Muscle layer of colon (tissue), 2 donors: ENCODE measurements at regions not wholly inside any gene's neighbourhood (a gene's known extent, or its start where the extent isn't known, plus 50 kb on each side); places are given as distances from the start of the nearest gene placed in this dataset.

ENCODE experiments used
- H3K27ac ChIP-seq: one replicate; pipeline ENCODE4 v1.7.0; 2013; ENCODE audit warnings: low read depth, mild to moderate bottlenecking, low read length, moderate library complexity
- H3K27me3 ChIP-seq, 2 donors: one replicate each; pipeline ENCODE4 v1.7.0; 2013; ENCODE audit warnings: low read length in 2 of 2, mild to moderate bottlenecking in 2 of 2; ENCODE audit not compliant: insufficient read depth in 2 of 2, control insufficient read depth in 1 of 2
- H3K36me3 ChIP-seq: one replicate; pipeline ENCODE4 v1.7.0; 2013; ENCODE audit warnings: mild to moderate bottlenecking, low read length; ENCODE audit not compliant: insufficient read depth
- H3K4me1 ChIP-seq: one replicate; pipeline ENCODE4 v1.7.0; 2013; ENCODE audit warnings: mild to moderate bottlenecking, low read length; ENCODE audit not compliant: insufficient read depth
- H3K4me3 ChIP-seq, 2 donors: one replicate each; pipeline ENCODE4 v1.7.0; 2013; ENCODE audit warnings: low read length in 2 of 2, low read depth in 1 of 2, mild to moderate bottlenecking in 1 of 2, moderate library complexity in 1 of 2
- H3K9ac ChIP-seq: one replicate; pipeline ENCODE4 v1.7.0; 2013; ENCODE audit warnings: low read length
- H3K9me3 ChIP-seq: one replicate; pipeline ENCODE4 v1.7.0; 2013; ENCODE audit warnings: mild to moderate bottlenecking, low read length
- donor health status: abdominal sarcoma.
- donor health status: Adenocarcinoma of cecum.

- Histone ChIP-seq H3K9me3 (no peaks in the 10 kb centered on the region), H3K4me1 (peaks cover 2% of the 10 kb centered on the region), H3K4me3 (no peak overlapping the region), H3K27ac (no peak overlapping the region), H3K36me3 (no peaks in the 10 kb centered on the region), H3K9ac (no peak overlapping the region), H3K27me3 (peaks cover 0 to 7% of the 10 kb centered on the region in 2 donors)
Measured at GRCh38 chrX:40304115-40304514, 206.4 kb upstream of the BCOR start.

DNA sequence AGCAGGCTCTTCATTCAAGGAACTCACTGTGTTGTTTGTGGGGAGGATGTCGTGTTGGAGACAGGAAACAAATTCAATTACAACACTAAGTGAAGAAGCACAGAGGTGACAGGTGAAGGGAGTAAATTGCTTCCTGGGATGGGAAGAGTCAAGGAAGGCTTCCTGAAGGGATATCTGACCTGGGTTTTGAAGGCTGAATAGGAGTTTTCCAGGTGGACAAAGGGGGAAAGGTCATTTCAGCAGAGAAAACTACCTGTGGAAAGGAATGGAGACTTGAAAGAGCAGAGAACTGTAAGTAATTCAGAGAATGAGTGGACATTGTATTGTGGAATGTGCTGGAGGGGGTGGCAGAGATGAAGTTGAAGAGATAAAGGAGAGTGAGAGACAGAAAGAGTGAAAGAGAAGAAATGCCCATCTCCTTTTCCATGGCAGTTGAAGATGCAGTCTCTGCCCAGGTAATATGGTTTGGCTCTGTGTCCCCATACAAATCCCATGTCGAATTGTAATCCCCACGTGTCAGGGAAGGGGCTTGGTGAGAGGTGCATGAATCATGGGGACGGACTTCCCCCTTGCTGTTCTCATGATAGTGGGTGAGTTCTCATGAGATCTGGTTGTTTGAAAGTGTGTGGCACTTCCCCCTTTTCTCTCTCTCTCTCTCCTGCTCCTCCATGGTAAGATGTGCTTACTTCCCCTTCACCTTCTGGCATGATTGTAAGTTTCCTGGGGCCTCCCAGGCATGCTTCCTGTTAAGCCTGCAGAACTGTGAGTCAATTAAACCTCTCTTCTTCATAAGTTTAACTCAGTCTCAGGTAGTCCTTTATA, 205.7 kb upstream of the BCOR start:
- H3K27me3 ChIP-seq, result peaks cover 0 to 8% of the 10 kb centered on the region in 2 donors
- no peak overlapping the region for H3K9ac ChIP-seq
- H3K4me1 ChIP-seq, result peaks cover 3% of the 10 kb centered on the region
- H3K4me3 ChIP-seq, result no peak overlapping the region
- H3K9me3 ChIP-seq, result no peaks in the 10 kb centered on the region
- H3K36me3 ChIP-seq, result no peaks in the 10 kb centered on the region
- H3K27ac ChIP-seq, result no peak overlapping the region

DNA sequence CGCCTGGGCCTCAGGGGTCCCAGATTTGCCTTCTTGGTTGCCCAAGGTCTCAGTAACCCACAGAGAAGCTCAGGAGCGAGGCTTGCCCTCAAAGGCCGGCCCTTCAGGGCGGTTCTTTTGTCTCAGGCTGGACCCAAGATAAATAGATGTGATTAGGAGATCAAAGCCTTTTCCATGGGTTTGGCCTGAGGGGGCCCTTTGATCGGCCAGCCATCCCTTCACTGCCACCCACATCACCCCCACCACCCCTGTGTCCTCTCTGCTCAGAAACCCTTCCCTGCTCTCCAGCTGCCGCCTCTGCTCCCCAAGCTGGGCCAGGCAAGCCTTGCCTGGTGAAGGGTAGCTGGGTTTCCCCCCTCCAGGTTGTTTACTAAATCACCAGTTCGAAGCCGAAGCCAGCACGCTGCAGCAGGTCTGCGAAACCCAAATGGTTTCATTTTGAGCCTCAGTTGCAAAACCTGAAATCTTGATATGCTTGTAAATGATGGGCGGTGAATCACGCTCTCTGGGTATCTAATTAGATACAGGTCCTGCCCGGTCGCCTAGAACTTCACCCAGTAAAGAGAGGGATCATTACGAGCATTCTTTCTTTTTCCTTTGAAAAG, 202.6 kb upstream of the BCOR start:
- H3K9ac ChIP-seq, result no peak overlapping the region
- H3K36me3 ChIP-seq, result no peaks in the 10 kb centered on the region
- peaks cover 3% of the 10 kb centered on the region for H3K4me1 ChIP-seq
- no peaks in the 10 kb centered on the region for H3K9me3 ChIP-seq
- H3K4me3 ChIP-seq, result no peak overlapping the region
- H3K27ac ChIP-seq, result no peak overlapping the region
- peaks cover 0 to 8% of the 10 kb centered on the region in 2 donors for H3K27me3 ChIP-seq

DNA sequence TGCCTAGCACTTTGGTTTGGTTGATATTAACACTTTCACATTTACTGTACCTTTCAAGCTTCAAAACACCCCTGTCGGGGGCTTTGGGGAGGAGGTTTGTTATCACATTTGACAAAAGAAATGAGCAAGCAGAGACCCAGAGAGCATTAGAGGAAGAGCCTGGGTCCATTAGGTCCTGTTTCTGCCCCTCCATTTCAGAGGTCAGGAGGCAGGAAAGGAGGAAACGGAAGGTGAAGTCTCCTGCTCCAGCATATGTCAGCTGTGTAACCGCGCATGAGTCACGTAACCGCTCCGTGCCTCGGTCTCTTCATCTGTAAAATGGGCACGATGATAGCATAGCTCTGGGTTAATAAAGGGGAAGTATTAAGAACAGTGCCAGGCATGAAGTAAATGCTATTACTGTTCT, 201.9 kb upstream of the BCOR start:
- peaks cover 3% of the 10 kb centered on the region for H3K4me1 ChIP-seq
- H3K9me3 ChIP-seq, result no peaks in the 10 kb centered on the region
- H3K9ac ChIP-seq, result no peak overlapping the region
- no peaks in the 10 kb centered on the region for H3K36me3 ChIP-seq
- peaks cover 0 to 8% of the 10 kb centered on the region in 2 donors for H3K27me3 ChIP-seq
- H3K27ac ChIP-seq, result no peak overlapping the region
- no peak overlapping the region for H3K4me3 ChIP-seq

DNA sequence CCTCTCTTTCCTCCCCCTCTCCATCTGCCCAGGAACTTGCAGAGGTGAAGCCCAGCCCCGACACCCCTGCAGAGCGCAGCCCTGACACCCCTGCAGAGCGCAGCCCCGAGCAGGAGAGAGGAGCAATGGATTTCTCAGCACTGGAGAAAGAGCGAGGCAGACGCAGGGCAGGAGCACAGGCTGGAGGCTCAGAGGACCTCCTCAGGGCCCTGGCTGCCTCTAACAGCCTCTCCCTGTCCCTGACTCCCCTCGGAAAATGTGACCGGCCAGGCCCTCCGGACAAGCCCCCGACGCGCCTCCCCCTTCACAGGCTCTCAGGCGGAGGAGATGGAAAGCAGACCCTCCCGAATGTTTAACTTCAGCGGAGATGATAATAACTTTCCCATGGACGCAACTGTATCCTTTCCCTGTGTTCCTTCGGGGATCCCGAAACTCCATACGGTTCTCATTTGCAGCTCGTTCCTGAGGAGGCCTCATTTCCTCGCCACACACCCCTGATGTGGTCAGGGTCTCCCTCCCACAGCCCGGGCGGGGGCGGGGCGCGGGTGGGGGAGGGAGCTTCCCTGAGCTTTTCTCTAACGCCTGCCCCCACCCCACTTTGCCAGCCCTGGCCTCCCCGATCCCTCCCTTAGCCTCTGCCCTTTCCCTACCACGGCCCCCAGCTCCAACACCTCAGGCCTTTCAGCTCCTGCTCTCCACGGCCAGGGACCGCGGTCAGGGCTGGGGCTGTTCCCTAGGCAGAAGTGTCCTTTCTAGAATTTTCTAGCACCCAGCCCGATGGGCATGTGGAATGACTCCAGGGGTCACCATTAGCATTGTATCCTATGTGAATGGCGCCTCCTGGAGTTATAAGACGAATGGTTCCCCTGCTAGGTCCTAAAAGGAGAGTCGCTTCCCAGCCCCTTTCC, 201.1 kb upstream of the BCOR start:
- Histone ChIP-seq H3K9me3 (no peaks in the 10 kb centered on the region), H3K27ac (no peak overlapping the region), H3K4me3 (no peak overlapping the region), H3K4me1 (peaks cover 3% of the 10 kb centered on the region), H3K27me3 (peaks cover 0 to 8% of the 10 kb centered on the region in 2 donors), H3K36me3 (no peaks in the 10 kb centered on the region), H3K9ac (no peak overlapping the region)

GRCh38 chrX:40298069-40298468, 200.3 kb upstream of the BCOR start:
- Histone ChIP-seq H3K27ac (no peak overlapping the region), H3K27me3 (peaks cover 0 to 8% of the 10 kb centered on the region in 2 donors)

GRCh38 chrX:40291553-40291952, 193.8 kb upstream of the BCOR start:
- H3K9me3 ChIP-seq, result peaks cover 4% of the 10 kb centered on the region
- H3K4me3 ChIP-seq, result no peak overlapping the region

More at GRCh38 chrX:40298069-40298468, 200.3 kb upstream of the BCOR start:
- H3K4me1 ChIP-seq, result peaks cover 3% of the 10 kb centered on the region
- H3K4me3 ChIP-seq, result no peak overlapping the region
- no peak overlapping the region for H3K9ac ChIP-seq
- no peaks in the 10 kb centered on the region for H3K9me3 ChIP-seq
- no peaks in the 10 kb centered on the region for H3K36me3 ChIP-seq

GRCh38 chrX:40290517-40290916, 192.8 kb upstream of the BCOR start:
- no peaks in the 10 kb centered on the region for H3K36me3 ChIP-seq
- H3K4me1 ChIP-seq, result no peaks in the 10 kb centered on the region
- no peak overlapping the region for H3K9ac ChIP-seq
- no peaks in the 10 kb centered on the region for H3K27me3 ChIP-seq
- H3K27ac ChIP-seq, result no peak overlapping the region
- H3K9me3 ChIP-seq, result peaks cover 4% of the 10 kb centered on the region
- no peak overlapping the region for H3K4me3 ChIP-seq

More at GRCh38 chrX:40291553-40291952, 193.8 kb upstream of the BCOR start:
- H3K9ac ChIP-seq, result no peak overlapping the region
- no peaks in the 10 kb centered on the region for H3K36me3 ChIP-seq
- H3K4me1 ChIP-seq, result no peaks in the 10 kb centered on the region
- H3K27ac ChIP-seq, result no peak overlapping the region
- H3K27me3 ChIP-seq, result no peaks in the 10 kb centered on the region

DNA sequence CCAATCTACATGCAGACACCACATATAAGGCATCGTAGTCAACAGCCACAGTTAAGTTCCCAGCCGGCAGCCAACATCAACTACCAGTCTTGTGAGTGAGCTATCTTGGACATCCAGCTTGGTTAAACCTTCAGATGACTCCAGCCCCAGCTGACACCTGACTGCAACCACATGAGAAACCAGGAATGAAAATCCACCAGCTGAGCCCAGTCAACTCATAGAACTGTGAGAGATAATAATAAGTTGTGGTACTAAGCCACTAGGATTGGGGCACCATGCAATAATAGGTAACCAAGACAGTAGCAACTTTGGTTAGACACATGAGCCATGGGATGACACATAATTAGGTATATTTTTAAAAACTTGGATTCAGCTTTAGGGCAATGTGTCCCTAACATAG, 188.1 kb upstream of the BCOR start:
- Histone ChIP-seq H3K27me3 (no peaks in the 10 kb centered on the region), H3K4me3 (no peak overlapping the region), H3K36me3 (no peaks in the 10 kb centered on the region), H3K27ac (no peak overlapping the region), H3K4me1 (peaks cover 5% of the 10 kb centered on the region), H3K9ac (no peak overlapping the region), H3K9me3 (peaks cover 4% of the 10 kb centered on the region)

DNA sequence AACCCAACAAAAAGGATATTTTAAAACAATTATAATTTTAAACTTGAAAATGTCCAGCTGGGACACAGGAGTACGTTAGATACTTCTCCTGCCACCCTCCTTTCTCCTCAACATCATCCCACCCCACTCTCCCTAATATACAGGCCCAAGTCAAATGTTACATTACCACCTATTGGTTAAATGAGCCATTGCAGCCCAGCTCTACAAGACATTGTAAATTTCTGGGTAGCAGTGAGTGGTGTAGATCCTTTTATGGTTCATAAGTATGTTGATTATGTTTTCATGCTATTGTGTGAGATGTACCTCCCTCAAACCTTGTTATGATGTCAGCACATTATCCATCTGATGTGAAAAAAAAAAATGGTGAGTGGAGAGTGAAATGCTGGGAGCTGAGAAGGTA, 187.1 kb upstream of the BCOR start:
- Histone ChIP-seq H3K27me3 (no peaks in the 10 kb centered on the region), H3K36me3 (no peaks in the 10 kb centered on the region), H3K9me3 (peaks cover 2% of the 10 kb centered on the region), H3K4me3 (no peak overlapping the region), H3K27ac (no peak overlapping the region), H3K4me1 (peaks cover 5% of the 10 kb centered on the region), H3K9ac (no peak overlapping the region)

DNA sequence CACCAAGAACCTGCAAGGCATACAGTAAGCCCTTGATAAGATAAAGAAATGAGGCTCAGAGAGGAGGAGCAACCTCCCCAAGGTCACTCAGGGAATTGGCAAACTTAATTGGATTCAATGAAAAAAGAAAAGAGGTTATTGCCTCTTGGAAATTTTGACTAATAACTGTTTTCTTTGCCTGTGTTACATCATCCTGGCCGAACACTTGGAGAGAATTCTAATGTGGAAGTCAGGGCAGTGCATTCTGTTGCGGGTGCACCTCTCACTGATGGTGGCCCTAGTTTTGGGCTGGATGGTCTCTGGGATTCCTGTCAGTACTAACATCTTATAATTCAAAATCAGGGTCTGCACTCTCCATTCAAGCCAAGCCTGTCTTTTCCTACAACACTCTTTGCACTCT, 186.2 kb upstream of the BCOR start:
- Histone ChIP-seq H3K27me3 (no peaks in the 10 kb centered on the region), H3K36me3 (no peaks in the 10 kb centered on the region), H3K4me3 (no peak overlapping the region), H3K9me3 (no peaks in the 10 kb centered on the region), H3K4me1 (peaks cover 5% of the 10 kb centered on the region), H3K27ac (no peak overlapping the region), H3K9ac (no peak overlapping the region)
